GM21737 (cell line): ENCODE measurements at regions not wholly inside any gene's neighbourhood (a gene's known extent, or its start where the extent isn't known, plus 50 kb on each side); places are given as distances from the start of the nearest gene placed in this dataset.

Experiments used
- ATAC-seq: cut with Tn5 transposase; IDR thresholded peaks from one replicate; pipeline ENCODE4 v1.9.1; 2021; ENCODE audit warnings: mild to moderate bottlenecking, moderate library complexity; ENCODE audit not compliant: unreplicated experiment

GRCh38 chr19:29395111-29395733, 130.6 kb upstream of the VSTM2B start:
- no peak for ATAC-seq

GRCh38 chr19:29395734-29396414, 129.9 kb upstream of the VSTM2B start:
- no peak for ATAC-seq

- ATAC-seq: no peak
Measured at GRCh38 chr19:29396925-29397324, 128.9 kb upstream of the VSTM2B start.

GRCh38 chr19:29397748-29398147, 128.0 kb upstream of the VSTM2B start:
- ATAC-seq: no peak

GRCh38 chr19:29399804-29400203, 126.0 kb upstream of the VSTM2B start:
- ATAC-seq: no peak

- no peak for ATAC-seq
Measured at GRCh38 chr19:29400917-29401711, 124.7 kb upstream of the VSTM2B start.

- ATAC-seq: no peak
Measured at GRCh38 chr19:29401712-29402421, 123.9 kb upstream of the VSTM2B start.

GRCh38 chr19:29402563-29402962, 123.2 kb upstream of the VSTM2B start:
- ATAC-seq: no peak

- ATAC-seq: no peak
Measured at GRCh38 chr19:29404015-29404414, 121.8 kb upstream of the VSTM2B start.

GRCh38 chr19:29404951-29405727, 120.7 kb upstream of the VSTM2B start:
- no peak for ATAC-seq

GRCh38 chr19:29405728-29405995, 120.1 kb upstream of the VSTM2B start:
- ATAC-seq: no peak

GRCh38 chr19:29409076-29409862, 116.5 kb upstream of the VSTM2B start:
- no peak for ATAC-seq

- ATAC-seq: no peak
Measured at GRCh38 chr19:29410601-29411000, 115.2 kb upstream of the VSTM2B start.

- no peak for ATAC-seq
Measured at GRCh38 chr19:29411113-29411581, 114.6 kb upstream of the VSTM2B start.

- no peak for ATAC-seq
Measured at GRCh38 chr19:29413435-29413834, 112.4 kb upstream of the VSTM2B start.

GRCh38 chr19:29415507-29415906, 110.3 kb upstream of the VSTM2B start:
- ATAC-seq: no peak

GRCh38 chr19:29417048-29417447, 108.7 kb upstream of the VSTM2B start:
- no peak for ATAC-seq

GRCh38 chr19:29418201-29418600, 107.6 kb upstream of the VSTM2B start:
- ATAC-seq: no peak

GRCh38 chr19:29420065-29420464, 105.7 kb upstream of the VSTM2B start:
- ATAC-seq: no peak
